ENCODE measurements at regions not wholly inside any gene's neighbourhood (a gene's known extent, or its start where the extent isn't known, plus 50 kb on each side); places are given as distances from the start of the nearest gene placed in this dataset.

DNA sequence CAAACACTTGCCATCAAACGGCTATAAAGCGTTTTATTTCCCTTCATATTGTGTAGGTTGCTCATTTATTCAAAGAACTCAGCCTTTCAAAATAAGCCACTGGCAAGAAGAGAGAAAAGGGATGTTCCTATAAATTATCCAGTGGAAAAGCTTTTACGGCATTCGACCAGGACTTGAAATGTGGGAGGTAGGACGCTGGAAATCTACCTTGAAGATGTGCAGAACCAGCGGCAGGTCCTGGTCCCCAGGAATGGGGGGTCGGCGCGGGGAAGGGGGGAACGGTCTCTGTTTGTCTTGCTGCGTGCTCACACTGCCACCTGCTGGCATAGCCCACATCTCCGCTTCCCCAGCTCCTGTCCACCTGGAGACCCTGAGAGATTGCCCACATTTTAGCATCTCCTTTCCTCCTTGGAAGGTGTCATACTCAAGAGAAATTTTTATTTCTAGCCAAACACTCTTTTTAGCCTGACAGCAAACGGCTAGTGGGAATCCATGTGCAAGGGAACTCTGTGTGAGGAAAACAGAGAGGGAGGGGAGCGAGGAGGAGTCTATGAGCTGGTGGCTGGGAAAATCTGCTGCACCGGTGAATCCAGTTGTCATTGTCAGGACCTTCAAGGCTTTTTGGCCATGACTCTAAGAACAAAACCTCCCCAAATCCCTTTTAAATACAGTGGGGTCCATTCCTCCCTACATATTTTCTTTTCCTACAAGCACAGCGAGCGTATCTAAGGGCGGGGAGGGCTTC lies 349.0 kb upstream of the PKDCC start:
- peak overlapping the region in 3 of 8 donors; percentile 3 to 46 (median 3) for H3K4me3 ChIP-seq
- 30 to 40% (median 33%) methylated on average over 18 of the region's 18 CpGs for WGBS, 5 donors
- intact Hi-C loops (cut with DNase I; ENCODE audit: low total_unique reads) = no loop called here

DNA sequence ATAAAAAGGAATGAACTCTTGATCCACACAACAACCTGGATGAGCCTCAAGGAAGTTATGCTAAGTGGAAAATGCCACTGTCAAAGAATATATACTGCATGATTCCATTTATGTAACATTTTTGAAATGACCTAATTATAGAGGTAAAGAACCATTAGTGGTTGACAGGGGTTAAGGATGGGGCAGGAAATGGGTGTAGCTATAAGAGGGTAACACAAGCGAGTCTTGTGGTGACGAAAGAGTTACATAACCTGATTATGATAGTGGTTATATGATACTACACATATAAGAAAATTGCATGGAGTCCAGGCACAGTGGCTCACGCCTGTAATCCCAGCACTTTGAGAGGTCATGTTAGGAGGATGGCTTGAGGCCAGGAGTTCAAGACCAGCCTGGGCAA lies 346.6 kb upstream of the PKDCC start:
- Histone ChIP-seq H3K27ac (no peak overlapping the region), H3K9me3 (no peaks in the 10 kb centered on the region), H3K4me3 (no peak overlapping the region), H3K27me3 (replicated peaks in 1 of 7) (peaks cover 0 to 8% (median 0%) of the 10 kb centered on the region in 7 donors), H3K4me1 (peaks cover 0 to 6% (median 0%) of the 10 kb centered on the region in 6 donors), H3K36me3 (no peaks in the 10 kb centered on the region)
- 45 to 66% (median 61%) methylated on average over 3 of the region's 3 CpGs for WGBS, 5 donors
- TF ChIP-seq POLR2AphosphoS5 (IDR thresholded peaks at IDR 0.05) = no peak
- TF ChIP-seq POLR2A (IDR thresholded peaks at IDR 0.05) = no peak
- TF ChIP-seq, protein P1, sequence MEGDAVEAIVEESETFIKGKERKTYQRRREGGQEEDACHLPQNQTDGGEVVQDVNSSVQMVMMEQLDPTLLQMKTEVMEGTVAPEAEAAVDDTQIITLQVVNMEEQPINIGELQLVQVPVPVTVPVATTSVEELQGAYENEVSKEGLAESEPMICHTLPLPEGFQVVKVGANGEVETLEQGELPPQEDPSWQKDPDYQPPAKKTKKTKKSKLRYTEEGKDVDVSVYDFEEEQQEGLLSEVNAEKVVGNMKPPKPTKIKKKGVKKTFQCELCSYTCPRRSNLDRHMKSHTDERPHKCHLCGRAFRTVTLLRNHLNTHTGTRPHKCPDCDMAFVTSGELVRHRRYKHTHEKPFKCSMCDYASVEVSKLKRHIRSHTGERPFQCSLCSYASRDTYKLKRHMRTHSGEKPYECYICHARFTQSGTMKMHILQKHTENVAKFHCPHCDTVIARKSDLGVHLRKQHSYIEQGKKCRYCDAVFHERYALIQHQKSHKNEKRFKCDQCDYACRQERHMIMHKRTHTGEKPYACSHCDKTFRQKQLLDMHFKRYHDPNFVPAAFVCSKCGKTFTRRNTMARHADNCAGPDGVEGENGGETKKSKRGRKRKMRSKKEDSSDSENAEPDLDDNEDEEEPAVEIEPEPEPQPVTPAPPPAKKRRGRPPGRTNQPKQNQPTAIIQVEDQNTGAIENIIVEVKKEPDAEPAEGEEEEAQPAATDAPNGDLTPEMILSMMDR (IDR thresholded peaks at IDR 0.05 in 8 of 11, conservative IDR thresholded peaks at IDR 0.05 in 3 of 11) = no peak
- intact Hi-C loops (cut with DNase I; ENCODE audit: low total_unique reads) = loop anchor here (10.0 kb wide), 1 partner anchor 1786 kb away; no protein-coding TSS in a partner anchor
- DNase-seq = no peak

More for the DNA sequence above, 349.0 kb upstream of the PKDCC start:
- H3K27ac ChIP-seq = no peak overlapping the region
- H3K4me1 ChIP-seq = peaks cover 0 to 6% (median 0%) of the 10 kb centered on the region in 6 donors
- no peaks in the 10 kb centered on the region for H3K36me3 ChIP-seq
- no peaks in the 10 kb centered on the region for H3K9me3 ChIP-seq
- DNase-seq = no peak
- TF ChIP-seq POLR2A (IDR thresholded peaks at IDR 0.05) = no peak
- TF ChIP-seq, protein P1 (IDR thresholded peaks at IDR 0.05 in 8 of 11, conservative IDR thresholded peaks at IDR 0.05 in 3 of 11) = peak in 9 of 11 experiments; percentile 12 to 70 (median 58)
- peaks cover 0 to 8% (median 0%) of the 10 kb centered on the region in 7 donors for H3K27me3 ChIP-seq (replicated peaks in 1 of 7)

DNA sequence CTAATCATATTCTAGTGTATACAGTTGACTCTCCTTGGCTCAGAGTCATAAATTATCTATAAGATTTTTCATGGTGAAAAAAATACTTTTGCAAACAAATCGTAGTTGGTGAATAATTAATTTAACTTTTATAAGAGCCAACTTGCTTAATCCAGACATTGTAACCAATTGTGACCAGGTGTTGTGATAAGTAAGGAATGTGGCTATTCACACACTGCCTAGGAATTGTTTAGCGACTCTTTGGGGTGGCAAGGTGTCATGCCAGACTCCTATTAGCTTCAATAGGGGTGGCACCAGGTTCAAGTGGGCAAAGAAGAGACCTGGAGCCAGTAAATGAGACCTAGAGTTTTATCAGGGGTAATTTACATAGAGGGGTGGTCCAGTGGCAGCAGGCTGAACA lies 344.7 kb upstream of the PKDCC start:
- Histone ChIP-seq H3K4me3 (no peak overlapping the region), H3K36me3 (no peaks in the 10 kb centered on the region), H3K9me3 (no peaks in the 10 kb centered on the region), H3K27ac (no peak overlapping the region), H3K4me1 (peaks cover 0 to 6% (median 0%) of the 10 kb centered on the region in 6 donors), H3K27me3 (replicated peaks in 1 of 7) (peaks cover 0 to 8% (median 0%) of the 10 kb centered on the region in 7 donors)
- TF ChIP-seq POLR2AphosphoS5 (IDR thresholded peaks at IDR 0.05) = no peak
- WGBS, 5 donors = 75 to 91% (median 80%) methylated on average over 2 of the region's 2 CpGs
- intact Hi-C loops (cut with DNase I; ENCODE audit: low total_unique reads) = loop anchor here (10.0 kb wide), 1 partner anchor 1788 kb away; no protein-coding TSS in a partner anchor
- no peak for DNase-seq

DNA sequence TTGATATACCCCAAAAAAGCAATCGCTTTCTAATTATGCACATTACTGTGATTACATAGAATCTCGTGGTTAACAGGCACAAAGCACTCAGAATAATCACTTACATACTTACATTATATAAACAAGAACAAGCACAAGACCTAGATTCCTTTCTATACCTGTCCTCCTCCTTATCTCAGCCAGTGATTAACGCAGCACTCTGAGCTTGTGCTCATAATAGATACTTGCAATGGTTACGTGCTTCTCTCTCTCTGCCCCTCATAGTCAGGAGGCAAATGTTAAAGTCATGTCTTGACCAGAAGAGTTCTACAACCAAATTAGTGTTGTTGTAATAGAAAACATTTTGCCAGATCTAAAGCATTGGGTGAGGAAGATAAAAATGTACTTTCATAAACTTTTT lies 342.2 kb upstream of the PKDCC start:
- 70 to 85% (median 78%) methylated on average over 4 of the region's 4 CpGs for WGBS, 5 donors

More for the DNA sequence above, 342.2 kb upstream of the PKDCC start:
- Histone ChIP-seq H3K27me3 (replicated peaks in 1 of 7) (no peaks in the 10 kb centered on the region), H3K27ac (no peak overlapping the region), H3K9me3 (no peaks in the 10 kb centered on the region), H3K36me3 (no peaks in the 10 kb centered on the region), H3K4me3 (no peak overlapping the region), H3K4me1 (no peaks in the 10 kb centered on the region)
- intact Hi-C loops (cut with DNase I; ENCODE audit: low total_unique reads) = loop anchor here (10.0 kb wide), 1 partner anchor 1791 kb away; no protein-coding TSS in a partner anchor
- DNase-seq = no peak
- TF ChIP-seq POLR2A (IDR thresholded peaks at IDR 0.05) = no peak
- no peak for TF ChIP-seq POLR2AphosphoS5 (IDR thresholded peaks at IDR 0.05)
- TF ChIP-seq, protein P1 (IDR thresholded peaks at IDR 0.05 in 8 of 11, conservative IDR thresholded peaks at IDR 0.05 in 3 of 11) = no peak
